ENCODE measurements at regions not wholly inside any gene's neighbourhood (a gene's known extent, or its start where the extent isn't known, plus 50 kb on each side); places are given as distances from the start of the nearest gene placed in this dataset.

DNA sequence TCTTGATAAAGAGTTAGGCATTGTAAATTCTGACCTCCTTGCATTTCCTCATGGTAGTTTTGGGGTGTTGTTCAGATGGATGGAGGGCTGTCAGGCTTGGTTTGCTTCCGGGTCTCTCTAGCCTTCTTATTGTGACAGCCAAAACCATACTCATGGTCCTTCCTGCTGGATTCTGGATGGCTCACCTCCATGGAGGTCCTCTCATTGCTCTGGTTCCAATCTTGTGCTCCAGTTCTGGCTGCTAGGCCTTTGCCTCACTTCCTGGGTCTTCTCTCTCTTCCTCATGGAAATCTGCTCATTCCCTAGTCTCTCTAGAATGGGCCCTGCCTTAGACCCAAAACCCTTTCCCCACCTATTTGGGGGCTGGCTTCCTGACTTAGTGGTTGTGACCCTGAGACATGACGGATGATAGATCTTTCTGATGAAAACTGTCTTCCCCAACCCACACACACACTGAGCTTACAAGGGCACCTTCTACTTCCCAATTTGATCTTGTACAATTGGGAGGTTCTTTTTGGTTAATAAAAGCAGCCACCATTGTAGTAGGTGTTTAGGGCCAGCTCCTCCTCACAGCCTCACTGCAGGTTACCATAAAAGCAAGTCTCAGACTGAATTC is 66.2 kb upstream of the XCR1 start:
- TF ChIP-seq ZZZ3 (IDR thresholded peaks at IDR 0.05) (no peak), CHD2 (IDR thresholded peaks at IDR 0.05; ENCODE audit: low read depth, low read length) (no peak)
- TF ChIP-seq, protein P1, sequence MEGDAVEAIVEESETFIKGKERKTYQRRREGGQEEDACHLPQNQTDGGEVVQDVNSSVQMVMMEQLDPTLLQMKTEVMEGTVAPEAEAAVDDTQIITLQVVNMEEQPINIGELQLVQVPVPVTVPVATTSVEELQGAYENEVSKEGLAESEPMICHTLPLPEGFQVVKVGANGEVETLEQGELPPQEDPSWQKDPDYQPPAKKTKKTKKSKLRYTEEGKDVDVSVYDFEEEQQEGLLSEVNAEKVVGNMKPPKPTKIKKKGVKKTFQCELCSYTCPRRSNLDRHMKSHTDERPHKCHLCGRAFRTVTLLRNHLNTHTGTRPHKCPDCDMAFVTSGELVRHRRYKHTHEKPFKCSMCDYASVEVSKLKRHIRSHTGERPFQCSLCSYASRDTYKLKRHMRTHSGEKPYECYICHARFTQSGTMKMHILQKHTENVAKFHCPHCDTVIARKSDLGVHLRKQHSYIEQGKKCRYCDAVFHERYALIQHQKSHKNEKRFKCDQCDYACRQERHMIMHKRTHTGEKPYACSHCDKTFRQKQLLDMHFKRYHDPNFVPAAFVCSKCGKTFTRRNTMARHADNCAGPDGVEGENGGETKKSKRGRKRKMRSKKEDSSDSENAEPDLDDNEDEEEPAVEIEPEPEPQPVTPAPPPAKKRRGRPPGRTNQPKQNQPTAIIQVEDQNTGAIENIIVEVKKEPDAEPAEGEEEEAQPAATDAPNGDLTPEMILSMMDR (IDR thresholded peaks at IDR 0.05 in 2 of 3, conservative IDR thresholded peaks at IDR 0.05 in 1 of 3; ENCODE audit: insufficient read depth in 2 of 3, low read depth in 1 of 3, low read length in 3 of 3), result no peak
- TF ChIP-seq, protein P2, sequence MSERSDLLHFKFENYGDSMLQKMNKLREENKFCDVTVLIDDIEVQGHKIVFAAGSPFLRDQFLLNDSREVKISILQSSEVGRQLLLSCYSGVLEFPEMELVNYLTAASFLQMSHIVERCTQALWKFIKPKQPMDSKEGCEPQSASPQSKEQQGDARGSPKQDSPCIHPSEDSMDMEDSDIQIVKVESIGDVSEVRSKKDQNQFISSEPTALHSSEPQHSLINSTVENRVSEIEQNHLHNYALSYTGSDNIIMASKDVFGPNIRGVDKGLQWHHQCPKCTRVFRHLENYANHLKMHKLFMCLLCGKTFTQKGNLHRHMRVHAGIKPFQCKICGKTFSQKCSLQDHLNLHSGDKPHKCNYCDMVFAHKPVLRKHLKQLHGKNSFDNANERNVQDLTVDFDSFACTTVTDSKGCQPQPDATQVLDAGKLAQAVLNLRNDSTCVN (CRISPR knock-in tag; IDR thresholded peaks at IDR 0.05), result no peak
